Eye (tissue), 1 donor: ENCODE measurements at regions not wholly inside any gene's neighbourhood (a gene's known extent, or its start where the extent isn't known, plus 50 kb on each side); places are given as distances from the start of the nearest gene placed in this dataset.
A peak's percentile ranks its signal among the peaks of the same experiment; 100 is the strongest.
"Not testable (repeated sequence)": the region's sequence is repeated elsewhere in the genome, so short reads cannot be mapped to it uniquely, and the experiment has no call there.

Source experiments
- DNase-seq: peaks from one replicate; pipeline ENCODE4 v3.0.0-alpha.2; 2015

DNA sequence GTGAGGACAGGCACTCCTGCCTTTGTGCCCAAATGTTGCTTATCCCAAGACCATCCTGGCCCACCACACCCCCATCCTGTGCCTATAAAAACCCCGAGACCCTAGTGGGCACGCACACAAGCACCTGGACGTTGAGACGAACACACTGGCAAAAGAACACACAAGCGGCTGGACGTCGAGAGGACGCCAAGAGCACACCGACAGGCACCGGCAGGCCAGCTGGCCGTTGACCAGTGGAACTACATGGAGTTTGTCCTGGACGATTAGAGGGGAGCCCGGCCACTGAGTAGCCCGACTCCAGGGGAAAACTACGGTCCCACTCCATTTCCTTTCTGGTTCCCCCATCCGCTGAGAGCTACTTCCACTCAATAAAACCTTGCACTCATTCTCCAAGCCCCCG, 301.7 kb downstream of the PCDH10 start:
- DNase-seq: no peak

- no peak for DNase-seq
These were observed 291.3 kb downstream of the PCDH10 start for GRCh38 chr4:133440404-133440803.

DNA sequence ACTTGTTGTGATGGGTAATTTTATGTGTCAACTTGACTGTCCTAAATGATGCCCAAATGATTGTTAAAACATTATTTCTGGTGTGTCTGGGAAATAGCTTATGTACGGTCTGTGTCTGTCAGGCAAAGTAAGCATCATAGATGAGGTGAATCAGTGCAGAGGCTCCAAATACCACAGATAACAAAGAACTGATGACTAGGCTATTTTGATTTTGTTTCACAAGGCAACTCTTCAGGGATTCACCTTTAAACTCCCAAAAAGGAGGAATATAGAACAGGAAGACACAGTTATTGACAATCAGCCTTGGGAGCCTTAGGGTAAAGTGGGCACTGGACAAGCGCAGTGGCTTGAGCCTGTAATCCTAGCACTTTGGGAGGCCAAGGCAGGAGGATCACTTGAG, 290.7 kb downstream of the PCDH10 start:
- no peak for DNase-seq

DNA sequence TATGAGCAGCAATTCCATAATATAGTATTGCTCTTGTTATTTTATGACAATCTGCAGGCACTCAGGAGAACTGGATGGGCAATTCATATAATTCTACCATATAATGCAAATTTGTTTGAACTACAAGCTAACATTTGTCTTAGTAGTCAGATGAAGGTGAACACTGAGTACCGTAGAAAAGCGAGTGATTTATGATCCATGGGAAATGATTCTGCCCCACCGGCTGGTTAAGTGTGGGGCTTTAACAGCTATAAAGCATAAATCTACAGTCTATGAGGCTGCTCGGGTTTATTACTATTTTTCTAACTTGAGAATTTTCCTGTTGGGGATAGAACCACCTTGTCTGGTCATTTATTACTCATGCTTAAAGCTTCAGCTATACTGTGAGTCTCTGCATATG, 275.5 kb downstream of the PCDH10 start:
- no peak for DNase-seq

DNA sequence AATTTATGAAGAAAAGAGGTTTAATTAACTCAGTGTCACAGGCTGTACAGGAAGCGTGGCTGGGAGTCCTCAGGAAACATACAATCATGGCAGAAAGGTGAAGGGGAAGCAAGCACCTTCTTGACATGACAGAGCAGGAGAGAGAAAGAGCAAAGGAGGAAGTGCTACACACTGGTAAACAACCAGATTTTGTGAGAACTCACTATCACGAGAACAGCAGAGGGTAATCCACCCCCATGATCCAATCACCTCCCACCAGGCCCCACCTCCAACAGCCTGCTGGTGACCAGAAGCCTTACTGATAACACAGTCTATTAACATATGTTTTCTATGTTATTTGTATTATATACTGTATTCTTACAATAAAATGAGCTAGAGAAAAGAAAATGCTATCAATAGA, 254.8 kb downstream of the PCDH10 start:
- DNase-seq: no peak

DNA sequence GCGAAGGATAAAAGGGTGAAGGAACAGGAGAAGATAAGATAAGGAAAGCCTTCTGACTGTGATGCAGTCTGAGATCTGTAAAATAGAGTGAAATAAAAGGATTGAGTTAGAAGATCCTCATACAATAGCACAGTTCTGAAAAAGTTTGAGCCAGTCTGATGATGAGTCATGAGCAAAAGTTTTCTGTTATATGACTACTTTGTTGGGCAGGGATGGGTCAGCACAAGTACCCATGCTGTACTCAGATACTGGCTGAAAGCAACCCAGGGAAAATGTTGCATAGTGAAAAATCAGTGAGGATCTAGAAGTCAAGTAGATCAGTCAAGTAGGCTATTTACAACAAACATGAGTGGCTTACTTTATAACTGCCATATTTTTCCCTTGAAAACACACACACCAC, 253.5 kb downstream of the PCDH10 start:
- DNase-seq: no peak

- no peak for DNase-seq
These were observed 246.0 kb downstream of the PCDH10 start for GRCh38 chr4:133394971-133395627.

DNA sequence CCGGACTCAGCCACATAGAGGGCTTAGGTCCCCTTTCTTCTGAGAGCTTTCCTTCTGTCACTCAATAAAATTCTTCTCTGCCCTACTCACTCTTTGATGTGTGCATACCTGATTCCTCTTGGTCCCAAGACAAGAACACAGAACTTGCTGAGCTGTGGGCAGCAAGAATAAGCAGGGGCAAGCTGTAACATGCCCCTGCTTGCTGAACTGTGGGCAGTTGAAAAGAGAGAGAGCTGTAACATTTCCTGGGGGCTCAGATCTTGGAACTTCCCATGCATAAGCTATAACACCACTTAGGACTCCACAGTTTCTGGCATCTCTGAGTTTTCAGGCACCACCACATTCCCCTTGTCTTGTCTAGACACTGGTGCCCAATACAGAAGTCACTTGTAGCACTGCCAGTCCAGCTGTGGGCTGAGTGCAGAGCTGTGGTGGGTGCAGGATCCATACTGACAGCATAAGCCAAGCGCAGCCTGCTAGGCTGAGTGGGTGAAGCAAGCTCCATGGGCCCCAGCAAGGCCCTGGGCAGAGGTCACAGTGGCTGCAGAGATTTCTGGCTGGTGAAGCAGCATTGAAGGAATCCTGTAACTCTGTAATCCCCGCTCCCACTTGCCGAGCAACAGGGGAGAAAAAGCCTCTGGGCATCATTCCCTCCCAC, 241.2 kb downstream of the PCDH10 start:
- DNase-seq: no peak

DNA sequence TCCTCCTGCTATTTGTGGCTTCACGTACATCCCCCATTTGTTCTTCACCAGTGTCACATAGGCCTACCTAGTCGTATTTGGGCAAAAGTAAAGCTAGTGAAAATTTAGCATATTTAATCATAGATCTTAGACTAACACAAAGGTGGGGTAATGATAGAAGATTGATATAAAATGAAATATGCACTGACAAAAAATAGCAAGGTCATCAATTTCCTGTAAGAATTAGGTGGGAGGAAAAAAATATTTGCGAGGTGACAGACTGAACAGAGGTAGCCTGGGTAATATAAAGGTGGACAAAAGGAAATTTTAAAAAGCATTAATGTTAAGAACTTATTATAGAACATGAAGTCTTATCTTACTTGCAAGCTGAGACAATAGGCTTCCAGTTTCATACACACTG, 239.9 kb downstream of the PCDH10 start:
- DNase-seq: no peak

- no peak for DNase-seq
These were observed 236.3 kb downstream of the PCDH10 start for GRCh38 chr4:133385161-133385954.

DNA sequence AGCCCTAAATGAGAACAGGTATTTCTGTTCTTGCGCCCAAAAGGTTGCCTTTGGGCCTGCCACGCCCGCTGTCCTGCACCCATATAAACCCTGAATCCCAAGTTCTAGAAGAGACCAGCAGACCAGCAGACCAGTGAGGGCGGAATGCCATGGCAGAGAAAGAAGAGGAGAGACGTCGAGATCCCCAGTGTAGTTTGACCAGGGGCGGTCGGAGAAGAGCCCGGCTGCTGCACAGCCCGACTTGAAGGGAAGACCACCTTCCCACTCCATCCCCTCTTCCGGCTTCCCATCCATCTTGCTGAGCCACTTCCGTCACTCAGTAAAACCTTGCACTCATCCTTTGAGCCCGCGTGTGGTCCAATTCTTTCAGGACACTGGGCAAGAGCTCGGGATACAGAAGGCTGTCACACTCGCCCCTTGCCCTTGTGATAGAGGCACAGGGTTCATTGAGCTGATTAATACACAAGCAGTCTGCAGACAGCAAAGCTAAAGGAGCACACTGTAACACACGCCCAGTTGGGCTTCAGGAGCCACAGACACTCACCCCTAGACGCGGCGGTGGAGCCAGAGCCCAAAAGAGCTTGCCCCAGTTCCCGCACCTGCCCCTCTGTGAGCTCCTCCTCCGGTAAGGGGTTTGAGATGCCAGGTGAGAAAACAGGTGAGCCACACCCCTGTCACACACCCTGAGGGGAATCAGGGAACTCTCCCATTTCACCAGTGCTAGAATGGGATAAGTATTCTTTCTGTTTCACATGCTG, 230.8 kb downstream of the PCDH10 start:
- no peak for DNase-seq

GRCh38 chr4:133377286-133377685, 228.2 kb downstream of the PCDH10 start:
- no peak for DNase-seq

DNA sequence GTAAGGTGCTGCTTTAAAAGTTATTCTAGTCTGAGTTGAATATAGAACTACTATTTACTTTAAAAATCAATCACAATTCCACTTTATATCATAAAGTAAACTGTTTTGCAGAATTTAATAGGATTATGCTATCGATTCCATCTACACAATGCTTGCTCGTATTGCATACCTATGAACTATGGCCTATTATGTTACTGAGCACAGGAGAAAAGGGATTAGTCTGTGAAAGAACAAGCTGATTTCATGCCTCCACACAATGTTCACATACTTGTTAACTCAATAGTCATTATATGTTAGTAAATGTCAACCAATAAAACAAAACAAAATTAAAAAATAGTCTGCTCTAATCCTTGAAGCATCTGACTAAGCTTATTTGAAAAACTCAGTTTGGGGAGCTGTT, 223.6 kb downstream of the PCDH10 start:
- no peak for DNase-seq

DNA sequence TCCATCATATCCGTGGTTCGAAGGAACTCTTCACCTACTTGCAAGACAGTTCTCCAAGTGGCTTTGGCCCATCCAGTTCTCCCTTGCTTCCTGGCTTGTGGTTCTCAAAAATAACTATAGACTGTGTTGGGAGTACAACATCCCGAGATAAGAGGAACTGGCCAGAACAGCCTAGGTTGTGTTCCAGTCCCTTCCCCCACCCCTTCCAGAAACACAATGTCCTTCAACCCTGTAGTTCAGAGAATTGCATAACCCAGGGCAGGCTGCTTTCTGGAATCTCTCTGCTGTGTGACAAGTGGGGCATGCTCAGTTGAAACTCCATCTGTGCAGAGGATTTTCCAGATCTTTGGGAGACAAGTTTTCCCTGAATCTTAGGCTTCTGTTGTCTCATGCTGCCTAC, 206.5 kb downstream of the PCDH10 start:
- no peak for DNase-seq

DNA sequence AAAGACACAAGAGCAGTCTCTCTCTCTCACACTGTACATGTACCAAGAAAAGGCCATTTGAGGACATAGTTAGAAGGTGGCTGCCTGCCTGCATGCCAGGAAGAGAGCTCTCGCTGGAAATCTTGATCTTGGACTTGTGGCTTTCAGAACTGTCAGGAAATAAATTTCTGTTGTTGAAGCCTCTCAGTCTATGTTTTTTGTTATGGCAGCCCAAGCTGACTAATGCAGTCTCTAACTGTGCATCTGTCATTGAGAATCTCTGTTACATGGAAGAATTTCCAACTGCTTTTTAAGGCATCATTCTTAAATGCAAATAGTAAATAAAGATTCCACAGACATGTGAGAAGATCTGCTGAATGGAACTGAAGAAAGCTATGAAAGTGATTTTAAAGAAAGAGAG, 198.3 kb downstream of the PCDH10 start:
- no peak for DNase-seq

DNA sequence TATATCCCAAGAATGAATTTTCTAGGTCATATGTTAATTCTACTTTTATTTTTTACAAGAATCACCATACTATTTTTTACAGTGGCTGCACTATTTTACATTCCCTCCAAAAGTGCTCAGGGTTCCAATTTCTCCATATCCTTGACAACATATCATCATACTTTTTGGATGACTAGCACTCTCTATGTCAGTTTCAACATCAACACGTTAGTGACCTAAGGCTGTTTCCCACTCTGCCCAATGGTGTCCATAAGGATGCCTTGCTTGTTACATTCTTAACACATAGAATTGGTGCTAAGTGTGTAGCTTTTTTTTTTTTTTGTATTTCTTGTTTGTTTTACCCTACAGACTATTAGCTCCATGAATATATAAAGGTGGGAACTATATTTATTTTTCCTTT, 175.4 kb downstream of the PCDH10 start:
- DNase-seq: no peak

GRCh38 chr4:133323670-133324069, 174.6 kb downstream of the PCDH10 start:
- no peak for DNase-seq

DNA sequence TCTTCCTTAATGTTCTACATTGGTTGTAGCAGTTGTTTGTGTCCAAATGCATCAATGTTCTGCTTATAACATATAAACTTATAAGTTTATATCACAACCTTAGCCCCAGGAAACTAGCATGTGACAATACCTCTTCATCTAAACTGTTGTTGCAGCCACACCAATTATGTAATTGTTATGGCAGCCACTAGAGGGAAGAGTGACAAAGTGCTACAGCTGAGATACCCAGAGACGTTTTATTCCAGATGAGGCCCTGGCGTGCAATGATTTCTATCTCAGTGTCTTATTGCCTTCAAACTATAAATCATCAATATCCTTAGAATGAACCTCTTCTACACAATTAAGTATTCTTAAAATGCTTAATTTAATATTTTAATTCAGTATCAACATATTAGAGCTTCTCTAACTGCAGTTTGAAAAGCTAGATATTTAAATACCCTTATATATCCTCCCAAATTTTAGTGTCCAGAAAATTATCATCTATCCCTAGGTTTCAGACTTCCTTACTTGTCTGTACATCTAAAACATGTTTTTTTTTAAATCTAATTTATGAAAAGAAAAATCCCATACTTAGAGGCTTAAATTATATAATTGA, 171.6 kb downstream of the PCDH10 start:
- peak; percentile 66 for DNase-seq

GRCh38 chr4:133316909-133317308, 167.8 kb downstream of the PCDH10 start:
- DNase-seq: peak; percentile 23

DNA sequence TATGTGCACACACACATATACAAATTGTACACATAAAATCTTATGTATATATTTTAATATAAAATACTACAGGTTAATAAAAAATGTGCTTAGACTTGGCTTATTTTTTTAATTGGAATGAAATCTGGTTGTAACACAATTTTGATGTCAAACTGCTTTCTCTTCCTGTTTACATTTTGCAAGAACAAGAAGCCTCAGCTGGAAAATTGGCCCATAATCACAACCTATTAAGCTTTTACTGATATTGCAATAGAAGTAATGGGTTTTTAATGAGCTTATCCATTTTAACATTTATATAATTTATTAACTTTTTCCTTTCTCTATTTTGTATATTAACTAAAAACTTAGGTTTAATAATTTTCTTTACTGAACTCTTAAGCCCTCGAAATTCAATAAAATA, 165.9 kb downstream of the PCDH10 start:
- DNase-seq: no peak

DNA sequence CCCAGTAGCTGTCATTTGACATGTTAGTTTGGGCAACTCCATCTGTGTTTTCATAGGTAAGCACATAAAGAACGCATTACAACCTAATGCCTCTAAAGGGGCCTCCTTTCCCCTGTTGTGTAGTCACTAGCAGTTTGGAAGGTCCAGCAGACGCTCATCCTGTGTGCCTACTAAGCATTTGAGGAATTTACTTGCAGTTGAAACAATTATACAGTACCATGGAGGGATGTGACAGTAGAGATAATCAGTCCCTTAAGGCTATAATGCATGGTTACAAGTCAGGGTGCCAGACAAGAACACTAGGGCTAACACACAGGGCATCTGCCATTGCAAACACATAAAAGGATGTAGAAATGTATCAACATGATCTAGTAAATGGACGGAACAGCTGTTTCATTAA, 138.3 kb downstream of the PCDH10 start:
- DNase-seq: no peak

- DNase-seq: no peak
These were observed 129.5 kb downstream of the PCDH10 start for GRCh38 chr4:133278591-133278990.

DNA sequence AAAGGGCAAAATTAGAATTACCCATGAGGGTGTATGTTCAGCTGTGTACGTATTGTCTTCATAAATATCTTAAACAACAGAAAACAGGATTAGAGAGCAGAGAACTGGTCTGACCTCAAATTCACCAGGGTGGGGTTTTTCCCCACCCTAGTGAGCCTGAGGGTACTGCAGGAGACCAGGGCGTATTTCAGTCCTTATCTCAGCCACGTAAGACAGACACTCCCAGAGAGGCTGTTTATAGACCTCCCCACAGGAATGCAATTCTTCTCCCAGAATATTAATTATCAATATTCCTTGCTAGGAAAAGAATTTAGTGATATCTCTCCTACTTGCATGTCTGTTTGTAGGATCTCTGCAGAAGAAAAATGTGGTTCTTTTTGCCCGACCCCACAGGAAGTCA, 128.8 kb downstream of the PCDH10 start:
- not testable (repeated sequence) for DNase-seq
